NCI-H1105 (cell line): ENCODE measurements at regions not wholly inside any gene's neighbourhood (a gene's known extent, or its start where the extent isn't known, plus 50 kb on each side); places are given as distances from the start of the nearest gene placed in this dataset.

Experiments
- DNase-seq: peaks from one replicate; lab custom pipeline; 2025; lab: John Stamatoyannopoulos, UW

GRCh38 chr9:99327667-99328066 lies 105.6 kb downstream of the SEC61B start:
- no peak for DNase-seq

- DNase-seq: no peak
These were observed 113.2 kb downstream of the SEC61B start for GRCh38 chr9:99335280-99335679.

GRCh38 chr9:99336005-99336404 lies 113.9 kb downstream of the SEC61B start:
- DNase-seq: no peak

- DNase-seq: peak; percentile 3
These were observed 114.4 kb downstream of the SEC61B start for GRCh38 chr9:99336531-99336930.

- no peak for DNase-seq
These were observed 118.2 kb downstream of the SEC61B start for GRCh38 chr9:99340281-99340680.

- DNase-seq: no peak
These were observed 119.6 kb downstream of the SEC61B start for GRCh38 chr9:99341686-99342085.

GRCh38 chr9:99345451-99345850 lies 123.4 kb downstream of the SEC61B start:
- DNase-seq: no peak

GRCh38 chr9:99345942-99346341 lies 123.9 kb downstream of the SEC61B start:
- no peak for DNase-seq

GRCh38 chr9:99347568-99347967 lies 125.5 kb downstream of the SEC61B start:
- DNase-seq: no peak

- no peak for DNase-seq
These were observed 126.2 kb downstream of the SEC61B start for GRCh38 chr9:99348289-99348688.

- no peak for DNase-seq
These were observed 127.8 kb downstream of the SEC61B start for GRCh38 chr9:99349870-99350269.

- DNase-seq: no peak
These were observed 128.4 kb downstream of the SEC61B start for GRCh38 chr9:99350461-99350860.

- no peak for DNase-seq
These were observed 129.6 kb downstream of the SEC61B start for GRCh38 chr9:99351647-99352046.

- no peak for DNase-seq
These were observed 130.7 kb downstream of the SEC61B start for GRCh38 chr9:99352826-99353225.

- DNase-seq: no peak
These were observed 131.3 kb downstream of the SEC61B start for GRCh38 chr9:99353408-99353807.

- DNase-seq: no peak
These were observed 132.0 kb downstream of the SEC61B start for GRCh38 chr9:99354104-99354503.

GRCh38 chr9:99356512-99356971 lies 134.5 kb downstream of the SEC61B start:
- no peak for DNase-seq

GRCh38 chr9:99357575-99357974 lies 135.5 kb downstream of the SEC61B start:
- DNase-seq: no peak

- DNase-seq: no peak
These were observed 136.6 kb downstream of the SEC61B start for GRCh38 chr9:99358668-99359067.

GRCh38 chr9:99359336-99359735 lies 137.3 kb downstream of the SEC61B start:
- DNase-seq: no peak

GRCh38 chr9:99360026-99360425 lies 137.9 kb downstream of the SEC61B start:
- no peak for DNase-seq

GRCh38 chr9:99361817-99362216 lies 139.7 kb downstream of the SEC61B start:
- DNase-seq: no peak

GRCh38 chr9:99362321-99362720 lies 140.2 kb downstream of the SEC61B start:
- no peak for DNase-seq

GRCh38 chr9:99363509-99363908 lies 141.4 kb downstream of the SEC61B start:
- DNase-seq: no peak
